Spleen (tissue), 11 donors: ENCODE measurements at regions not wholly inside any gene's neighbourhood (a gene's known extent, or its start where the extent isn't known, plus 50 kb on each side); places are given as distances from the start of the nearest gene placed in this dataset.

Source experiments
- DNase-seq: peaks from one replicate; pipeline ENCODE4 v3.0.0-alpha.2; 2020
- H3K27ac ChIP-seq, 8 donors: fragments of 200-600 bp; sonication (generic) in 7 of 8; 1 replicate in 4 of 8; 2 replicates in 4 of 8; pipeline versions ENCODE4 v1.5.0 to v1.8.0; 2016 to 2021; ENCODE audit warnings: inconsistent platforms in 4 of 8, mild to moderate bottlenecking in 4 of 8, moderate library complexity in 1 of 8
- H3K27me3 ChIP-seq, 7 donors: fragments of 200-600 bp; sonication (generic) in 6 of 7; replicated peaks in 1 of 7; 1 replicate in 4 of 7; 2 replicates in 3 of 7; pipeline versions ENCODE4 v1.5.0 to v1.8.0; 2016 to 2021; ENCODE audit warnings: inconsistent platforms in 3 of 7, mild to moderate bottlenecking in 1 of 7
- H3K36me3 ChIP-seq, 6 donors: fragments of 200-600 bp; sonication (generic) in 5 of 6; 1 replicate in 4 of 6; 2 replicates in 2 of 6; pipeline versions ENCODE4 v1.5.0 to v1.8.0; 2016 to 2021; ENCODE audit warnings: inconsistent platforms in 2 of 6
- H3K4me1 ChIP-seq, 6 donors: fragments of 200-600 bp; sonication (generic) in 5 of 6; 1 replicate in 3 of 6; 2 replicates in 3 of 6; pipeline versions ENCODE4 v1.5.0 to v1.8.0; 2016 to 2021; ENCODE audit warnings: inconsistent platforms in 3 of 6
- H3K4me3 ChIP-seq, 8 donors: fragments of 200-600 bp; sonication (generic) in 7 of 8; 1 replicate in 4 of 8; 2 replicates in 4 of 8; pipeline versions ENCODE4 v1.5.0 to v1.8.0; 2016 to 2021; ENCODE audit warnings: inconsistent platforms in 4 of 8, mild to moderate bottlenecking in 4 of 8, moderate library complexity in 2 of 8
- H3K9me3 ChIP-seq, 8 donors: fragments of 200-600 bp; sonication (generic) in 7 of 8; 1 replicate in 4 of 8; 2 replicates in 4 of 8; pipeline versions ENCODE4 v1.5.0 to v1.8.0; 2016 to 2021; ENCODE audit warnings: inconsistent platforms in 4 of 8
- CTCF ChIP-seq, 11 experiments: fragments of 200-600 bp in 7 of 11; fragments of 450-650 bp in 4 of 11; sonication (generic) in 4 of 11; IDR thresholded peaks in 8 of 11; conservative IDR thresholded peaks in 3 of 11; 1 replicate in 7 of 11; 2 replicates in 4 of 11; pipeline versions ENCODE4 v1.4.0 to v1.8.0; 2016 to 2021; ENCODE audit warnings: antibody characterized with exemption in 11 of 11, inconsistent platforms in 4 of 11, mild to moderate bottlenecking in 1 of 11
- POLR2A ChIP-seq, 3 donors: fragments of 450-650 bp; IDR thresholded peaks; one replicate each; pipeline ENCODE4 v1.5.1; 2017; ENCODE audit warnings: antibody characterized with exemption in 3 of 3, mild to moderate bottlenecking in 1 of 3
- POLR2AphosphoS5 ChIP-seq, 3 donors: sonication (generic); formaldehyde crosslinking; IDR thresholded peaks; one replicate each; pipeline ENCODE4 v1.5.1; 2017; ENCODE audit warnings: antibody characterized with exemption in 3 of 3
- WGBS, 5 donors: extraction: QIAGEN DNeasy Blood & Tissue Kit in 3 of 5; methylation state at CpG; one replicate each; pipeline versions ENCODE4 v1.1.5 to v1.1.7; 2013 to 2018; 5-methylcytosine and 5-hydroxymethylcytosine counted together
- intact Hi-C: fragments of 100-400 bp; cut with DNase I; formaldehyde crosslinking; loops from one replicate; pipeline ENCODE4 v1.15.0; 2023; ENCODE audit warnings: low total_unique reads
- donor health status: healthy with polysubstance abuse.
- donor health status: DM: no; HTN: no; CAD: no; lungs with moderate emphysema.
- donor health status: DM: no; HTN: no; CAD: no.
- donor health status: Bipolar disorder and iron deficiency.
- donor health status: healthy.
- donor health status: DM: no; HTN: no; CAD: no.
- donor health status: DM: yes; HTN: yes; CAD: no.

GRCh38 chr2:22893761-22894517 is 491.0 kb upstream of the KLHL29 start:
- no peaks in the 10 kb centered on the region for H3K9me3 ChIP-seq
- DNase-seq = no peak
- no peak overlapping the region for H3K27ac ChIP-seq
- 79 to 88% (median 83%) methylated on average over 13 of the region's 13 CpGs for WGBS, 5 donors
- no peaks in the 10 kb centered on the region for H3K4me1 ChIP-seq
- no peaks in the 10 kb centered on the region for H3K36me3 ChIP-seq
- intact Hi-C loops = no loop called here
- no peaks in the 10 kb centered on the region for H3K27me3 ChIP-seq
- no peak overlapping the region for H3K4me3 ChIP-seq
- no peak for TF ChIP-seq POLR2A (IDR thresholded peaks at IDR 0.05)
- no peak for TF ChIP-seq POLR2AphosphoS5 (IDR thresholded peaks at IDR 0.05)
- no peak for TF ChIP-seq CTCF (IDR thresholded peaks at IDR 0.05 in 8 of 11, conservative IDR thresholded peaks at IDR 0.05 in 3 of 11)

GRCh38 chr2:22894761-22895160 is 490.2 kb upstream of the KLHL29 start:
- DNase-seq = no peak
- no peak for TF ChIP-seq POLR2AphosphoS5 (IDR thresholded peaks at IDR 0.05)
- TF ChIP-seq CTCF (IDR thresholded peaks at IDR 0.05 in 8 of 11, conservative IDR thresholded peaks at IDR 0.05 in 3 of 11) = no peak
- TF ChIP-seq POLR2A (IDR thresholded peaks at IDR 0.05) = no peak
- no peak overlapping the region for H3K4me3 ChIP-seq

GRCh38 chr2:22897428-22897827 is 487.6 kb upstream of the KLHL29 start:
- no peaks in the 10 kb centered on the region for H3K9me3 ChIP-seq
- H3K27ac ChIP-seq = no peak overlapping the region
- H3K36me3 ChIP-seq = no peaks in the 10 kb centered on the region
- no peak overlapping the region for H3K4me3 ChIP-seq
- TF ChIP-seq CTCF (IDR thresholded peaks at IDR 0.05 in 8 of 11, conservative IDR thresholded peaks at IDR 0.05 in 3 of 11) (no peak), POLR2AphosphoS5 (IDR thresholded peaks at IDR 0.05) (no peak), POLR2A (IDR thresholded peaks at IDR 0.05) (no peak)
- intact Hi-C loops = no loop called here
- 83 to 95% (median 87%) methylated on average over 2 of the region's 2 CpGs for WGBS, 5 donors
- no peak for DNase-seq
- H3K4me1 ChIP-seq = no peaks in the 10 kb centered on the region
- H3K27me3 ChIP-seq = no peaks in the 10 kb centered on the region

More at GRCh38 chr2:22894761-22895160, 490.2 kb upstream of the KLHL29 start:
- no peak overlapping the region for H3K27ac ChIP-seq
- H3K4me1 ChIP-seq = no peaks in the 10 kb centered on the region
- no peaks in the 10 kb centered on the region for H3K27me3 ChIP-seq
- H3K36me3 ChIP-seq = no peaks in the 10 kb centered on the region
- H3K9me3 ChIP-seq = no peaks in the 10 kb centered on the region
- intact Hi-C loops = no loop called here
- 43 to 71% (median 63%) methylated on average over 2 of the region's 2 CpGs for WGBS, 5 donors

GRCh38 chr2:22900674-22901073 is 484.3 kb upstream of the KLHL29 start:
- 93 to 95% (median 94%) methylated on average over 2 of the region's 2 CpGs for WGBS, 5 donors
- no peaks in the 10 kb centered on the region for H3K9me3 ChIP-seq
- no peaks in the 10 kb centered on the region for H3K27me3 ChIP-seq
- no peak for TF ChIP-seq POLR2AphosphoS5 (IDR thresholded peaks at IDR 0.05)
- DNase-seq = no peak
- H3K4me1 ChIP-seq = no peaks in the 10 kb centered on the region
- no peak overlapping the region for H3K27ac ChIP-seq
- H3K36me3 ChIP-seq = no peaks in the 10 kb centered on the region
- intact Hi-C loops = no loop called here
- no peak overlapping the region for H3K4me3 ChIP-seq
